LHCN-M2 (cell line): ENCODE measurements at regions not wholly inside any gene's neighbourhood (a gene's known extent, or its start where the extent isn't known, plus 50 kb on each side); places are given as distances from the start of the nearest gene placed in this dataset.
"Not testable (repeated sequence)": the region's sequence is repeated elsewhere in the genome, so short reads cannot be mapped to it uniquely, and the experiment has no call there.

Experiments
- DNase-seq: peaks from one replicate; pipeline ENCODE4 v3.0.0-alpha.2; 2012; ENCODE audit warnings: low read depth

GRCh38 chr1:211206981-211207380 lies 52.2 kb upstream of the RCOR3 start:
- DNase-seq, result no peak

- DNase-seq, result peak; percentile 44
Measured at GRCh38 chr1:211200311-211200710, 58.9 kb upstream of the RCOR3 start.

- DNase-seq, result no peak
Measured at GRCh38 chr1:211198880-211199279, 60.3 kb upstream of the RCOR3 start.

GRCh38 chr1:211198111-211198510 lies 61.1 kb upstream of the RCOR3 start:
- DNase-seq, result peak; percentile 87

GRCh38 chr1:211196880-211197279 lies 62.3 kb upstream of the RCOR3 start:
- DNase-seq, result peak; percentile 78

GRCh38 chr1:211194826-211195225 lies 60.9 kb upstream of the KCNH1 start:
- DNase-seq, result no peak

- no peak for DNase-seq
Measured at GRCh38 chr1:211192227-211192626, 58.3 kb upstream of the KCNH1 start.

- not testable (repeated sequence) for DNase-seq
Measured at GRCh38 chr1:211188721-211189120, 54.8 kb upstream of the KCNH1 start.

- peak; percentile 73 for DNase-seq
Measured at GRCh38 chr1:211183747-211184313, 49.9 kb upstream of the KCNH1 start.
